AG10803 (cell line): ENCODE measurements at regions not wholly inside any gene's neighbourhood (a gene's known extent, or its start where the extent isn't known, plus 50 kb on each side); places are given as distances from the start of the nearest gene placed in this dataset.

Experiments used
- DNase-seq: peaks from one replicate; pipeline ENCODE4 v3.0.0; 2010; ENCODE audit warnings: low read depth
- H3K4me3 ChIP-seq: 2 replicates; pipeline ENCODE4 v1.5.1; 2011; ENCODE audit warnings: mild to moderate bottlenecking, low read length, control low read depth
- CTCF ChIP-seq: conservative IDR thresholded peaks from 2 replicates; pipeline ENCODE4 v1.5.1; 2011; ENCODE audit warnings: mild to moderate bottlenecking, low read length, control low read depth, inconsistent platforms

- no peak for DNase-seq
- TF ChIP-seq CTCF: no peak
- no peak overlapping the region for H3K4me3 ChIP-seq
Observed at GRCh38 chr10:28190196-28190595, 112.7 kb downstream of the MPP7 start.

- DNase-seq: no peak
- H3K4me3 ChIP-seq: no peak overlapping the region
- TF ChIP-seq CTCF: no peak
Observed at GRCh38 chr10:28188526-28188925, 114.3 kb downstream of the MPP7 start.

GRCh38 chr10:28186887-28187578 is 115.8 kb downstream of the MPP7 start:
- DNase-seq: no peak
- no peak for TF ChIP-seq CTCF
- H3K4me3 ChIP-seq: no peak overlapping the region

GRCh38 chr10:28186461-28186860 is 116.4 kb downstream of the MPP7 start:
- TF ChIP-seq CTCF: no peak
- no peak for DNase-seq
- H3K4me3 ChIP-seq: no peak overlapping the region

- no peak overlapping the region for H3K4me3 ChIP-seq
- TF ChIP-seq CTCF: no peak
- no peak for DNase-seq
Observed at GRCh38 chr10:28184810-28185209, 118.1 kb downstream of the MPP7 start.

DNA sequence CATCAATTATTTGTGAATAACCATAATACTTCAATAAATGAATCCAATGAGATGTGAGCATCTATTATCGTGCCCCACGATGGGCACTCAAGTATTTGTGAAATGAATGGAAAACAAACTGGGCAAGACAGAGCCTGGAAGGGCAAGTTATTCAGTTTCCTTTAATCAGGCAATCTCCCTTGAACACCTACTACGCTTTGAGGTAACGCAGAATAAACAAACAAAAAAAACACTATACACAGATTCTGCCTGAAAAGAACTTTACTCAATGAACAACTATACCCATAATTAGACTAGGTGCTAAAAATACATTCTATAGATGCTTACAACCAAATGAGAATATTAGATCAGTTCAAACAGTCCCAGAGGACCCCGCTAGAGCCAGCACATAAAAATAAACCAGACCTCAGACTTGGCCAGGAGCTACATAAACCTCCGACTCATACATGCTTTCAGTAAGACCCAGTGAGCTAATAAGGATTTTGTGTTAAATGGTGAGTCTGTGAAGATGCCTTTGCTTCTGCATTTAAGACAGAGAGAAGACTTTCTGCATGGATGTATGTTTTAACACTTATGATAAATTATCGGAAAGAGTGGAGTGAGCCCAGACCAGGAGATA is 121.3 kb downstream of the MPP7 start:
- peak; percentile 26 for DNase-seq
- H3K4me3 ChIP-seq: no peak overlapping the region
- no peak for TF ChIP-seq CTCF

- H3K4me3 ChIP-seq: no peak overlapping the region
- TF ChIP-seq CTCF: no peak
- no peak for DNase-seq
Observed at GRCh38 chr10:28180654-28181053, 122.2 kb downstream of the MPP7 start.
